Breast epithelium (tissue), 3 donors: ENCODE measurements at regions not wholly inside any gene's neighbourhood (a gene's known extent, or its start where the extent isn't known, plus 50 kb on each side); places are given as distances from the start of the nearest gene placed in this dataset.

Experiments used
- CTCF ChIP-seq, 3 donors: fragments of 450-650 bp; IDR thresholded peaks; one replicate each; pipeline ENCODE4 v1.5.1; 2016 to 2017; ENCODE audit warnings: antibody characterized with exemption in 3 of 3, mild to moderate bottlenecking in 3 of 3, moderate library complexity in 3 of 3
- POLR2A ChIP-seq: fragments of 450-650 bp; IDR thresholded peaks from one replicate; pipeline ENCODE4 v1.6.1; 2016; ENCODE audit warnings: antibody characterized with exemption, mild to moderate bottlenecking, moderate library complexity
- POLR2AphosphoS5 ChIP-seq, 3 donors: sonication (generic); formaldehyde crosslinking; IDR thresholded peaks; one replicate each; pipeline ENCODE4 v1.6.1; 2017; ENCODE audit warnings: antibody characterized with exemption in 3 of 3

GRCh38 chr4:160364217-160364616 is 1261.3 kb downstream of the RAPGEF2 start:
- TF ChIP-seq CTCF (IDR thresholded peaks at IDR 0.05): no peak
- TF ChIP-seq POLR2A: no peak
- no peak for TF ChIP-seq POLR2AphosphoS5 (IDR thresholded peaks at IDR 0.05)
